HG03460 (cell line): ENCODE measurements at regions not wholly inside any gene's neighbourhood (a gene's known extent, or its start where the extent isn't known, plus 50 kb on each side); places are given as distances from the start of the nearest gene placed in this dataset.
"Not testable (repeated sequence)": the region's sequence is repeated elsewhere in the genome, so short reads cannot be mapped to it uniquely, and the experiment has no call there.

Experiments used
- ATAC-seq: cut with Tn5 transposase; IDR thresholded peaks from one replicate; pipeline ENCODE4 v1.9.1; 2021; ENCODE audit not compliant: unreplicated experiment

- ATAC-seq: no peak
These were observed 290.7 kb upstream of the FOLH1 start for GRCh38 chr11:49499117-49499516.

GRCh38 chr11:49505231-49505630, 296.8 kb upstream of the FOLH1 start:
- ATAC-seq: no peak

- ATAC-seq: peak; percentile 80
These were observed 317.9 kb upstream of the FOLH1 start for GRCh38 chr11:49526240-49526829.

- ATAC-seq: no peak
These were observed 324.8 kb upstream of the FOLH1 start for GRCh38 chr11:49533204-49533603.

GRCh38 chr11:49538927-49539326, 330.5 kb upstream of the FOLH1 start:
- not testable (repeated sequence) for ATAC-seq

GRCh38 chr11:49558261-49558847, 350.0 kb upstream of the FOLH1 start:
- not testable (repeated sequence) for ATAC-seq

- ATAC-seq: not testable (repeated sequence)
These were observed 352.2 kb upstream of the FOLH1 start for GRCh38 chr11:49560593-49560992.

GRCh38 chr11:49561240-49561880, 353.0 kb upstream of the FOLH1 start:
- not testable (repeated sequence) for ATAC-seq

- ATAC-seq: not testable (repeated sequence)
These were observed 353.9 kb upstream of the FOLH1 start for GRCh38 chr11:49562262-49562661.

GRCh38 chr11:49579492-49579891, 371.1 kb upstream of the FOLH1 start:
- ATAC-seq: not testable (repeated sequence)

- ATAC-seq: not testable (repeated sequence)
These were observed 366.7 kb upstream of the OR4C13 start for GRCh38 chr11:49585495-49585894.

GRCh38 chr11:49608892-49609291, 343.3 kb upstream of the OR4C13 start:
- not testable (repeated sequence) for ATAC-seq

GRCh38 chr11:49623872-49624271, 328.3 kb upstream of the OR4C13 start:
- ATAC-seq: not testable (repeated sequence)

GRCh38 chr11:49670705-49671104, 281.5 kb upstream of the OR4C13 start:
- not testable (repeated sequence) for ATAC-seq

- ATAC-seq: not testable (repeated sequence)
These were observed 250.1 kb upstream of the OR4C13 start for GRCh38 chr11:49702121-49702520.

GRCh38 chr11:49750447-49750846, 201.7 kb upstream of the OR4C13 start:
- not testable (repeated sequence) for ATAC-seq

GRCh38 chr11:49750960-49751359, 201.2 kb upstream of the OR4C13 start:
- not testable (repeated sequence) for ATAC-seq

- ATAC-seq: not testable (repeated sequence)
These were observed 171.4 kb upstream of the OR4C13 start for GRCh38 chr11:49780791-49781190.

GRCh38 chr11:49782000-49782399, 170.2 kb upstream of the OR4C13 start:
- ATAC-seq: not testable (repeated sequence)

GRCh38 chr11:49783841-49784240, 168.3 kb upstream of the OR4C13 start:
- not testable (repeated sequence) for ATAC-seq

GRCh38 chr11:49789787-49790186, 162.4 kb upstream of the OR4C13 start:
- ATAC-seq: not testable (repeated sequence)

- ATAC-seq: not testable (repeated sequence)
These were observed 153.9 kb upstream of the OR4C13 start for GRCh38 chr11:49798206-49798837.
